GM21717 (cell line): ENCODE measurements at regions not wholly inside any gene's neighbourhood (a gene's known extent, or its start where the extent isn't known, plus 50 kb on each side); places are given as distances from the start of the nearest gene placed in this dataset.

Source experiments
- ATAC-seq: cut with Tn5 transposase; IDR thresholded peaks from one replicate; pipeline ENCODE4 v1.9.1; 2021; ENCODE audit warnings: mild to moderate bottlenecking, moderate library complexity; ENCODE audit not compliant: unreplicated experiment

GRCh38 chr3:195003893-195004289 lies 267.1 kb downstream of the XXYLT1 start:
- ATAC-seq, result no peak

GRCh38 chr3:195004512-195005250 lies 266.3 kb downstream of the XXYLT1 start:
- ATAC-seq, result no peak

GRCh38 chr3:195005251-195005620 lies 265.7 kb downstream of the XXYLT1 start:
- no peak for ATAC-seq

DNA sequence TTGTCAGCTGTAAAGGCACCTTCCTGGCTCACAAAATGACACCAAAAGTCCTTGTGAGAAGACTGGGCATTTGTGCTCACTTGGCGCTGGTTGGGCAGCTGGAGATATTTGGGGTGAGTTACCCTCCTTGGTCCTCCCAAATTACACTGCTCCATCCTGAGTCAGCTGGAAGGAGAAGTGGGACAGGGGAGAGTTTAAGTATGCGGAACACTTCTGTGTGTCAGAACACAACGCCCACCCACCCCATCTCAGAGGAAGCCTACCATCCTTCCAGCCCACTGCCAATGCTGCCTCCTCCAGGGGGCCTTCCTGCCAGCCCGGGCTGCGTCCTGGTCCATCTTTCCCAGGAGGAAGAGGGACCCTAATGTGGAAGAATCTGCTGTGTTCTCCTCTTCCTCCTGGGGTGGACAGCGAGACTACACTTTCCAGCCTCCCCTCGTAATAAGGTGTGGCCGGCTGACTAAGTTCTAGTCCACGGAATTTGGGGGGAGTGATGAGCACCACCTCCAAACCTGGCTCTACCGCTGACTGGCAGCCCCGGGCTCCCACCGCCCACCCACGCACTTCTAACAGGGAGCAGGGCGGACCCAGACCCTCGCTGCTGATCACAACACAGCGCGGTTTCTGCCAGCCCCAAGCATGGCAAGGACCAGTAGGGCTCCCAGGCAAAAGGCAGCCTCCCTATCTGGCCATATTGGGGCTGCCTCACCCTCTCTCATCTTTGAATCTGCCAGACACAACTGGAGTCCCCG lies 265.0 kb downstream of the XXYLT1 start:
- ATAC-seq, result no peak

DNA sequence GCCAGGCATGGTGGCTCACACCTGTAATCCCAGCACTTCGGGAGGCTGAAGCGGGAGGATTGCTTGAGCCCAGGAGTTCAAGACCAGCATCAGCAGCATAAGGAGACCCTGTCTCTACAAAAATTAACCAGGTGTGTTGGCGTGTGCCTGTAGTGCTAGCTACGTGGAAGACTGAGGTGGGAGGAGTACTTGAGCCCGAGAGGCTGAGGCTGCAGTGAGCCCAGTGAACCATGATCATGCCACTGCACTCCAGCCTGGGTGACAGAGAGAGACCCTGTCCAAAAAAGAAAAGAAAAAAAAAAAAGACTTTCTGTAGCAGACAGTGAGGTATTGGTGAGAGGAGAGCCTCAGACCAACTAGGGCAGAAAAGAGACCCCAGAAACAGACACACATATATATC lies 263.8 kb downstream of the XXYLT1 start:
- ATAC-seq, result no peak

- no peak for ATAC-seq
Measured at GRCh38 chr3:195007766-195008165, 263.2 kb downstream of the XXYLT1 start.

GRCh38 chr3:195008816-195009215 lies 262.1 kb downstream of the XXYLT1 start:
- no peak for ATAC-seq

DNA sequence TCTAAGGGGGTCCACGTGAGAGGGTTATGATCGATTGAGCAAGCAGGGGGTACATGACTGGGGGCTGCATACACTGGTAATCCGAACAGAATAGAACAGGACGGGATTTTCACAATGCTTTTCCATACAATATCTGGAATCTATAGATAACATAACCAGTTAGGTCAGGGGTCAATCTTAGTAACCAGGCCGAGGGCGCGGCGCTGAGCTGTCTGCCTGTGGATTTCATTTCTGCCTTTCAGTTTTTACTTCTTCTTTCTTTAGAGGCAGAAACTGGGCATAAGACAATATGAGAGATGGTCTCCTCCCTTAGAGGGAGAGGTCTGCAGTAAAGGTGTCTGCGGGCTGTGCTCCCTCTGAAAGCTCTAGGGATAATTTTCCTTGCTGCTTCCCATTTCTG lies 261.3 kb downstream of the XXYLT1 start:
- no peak for ATAC-seq

DNA sequence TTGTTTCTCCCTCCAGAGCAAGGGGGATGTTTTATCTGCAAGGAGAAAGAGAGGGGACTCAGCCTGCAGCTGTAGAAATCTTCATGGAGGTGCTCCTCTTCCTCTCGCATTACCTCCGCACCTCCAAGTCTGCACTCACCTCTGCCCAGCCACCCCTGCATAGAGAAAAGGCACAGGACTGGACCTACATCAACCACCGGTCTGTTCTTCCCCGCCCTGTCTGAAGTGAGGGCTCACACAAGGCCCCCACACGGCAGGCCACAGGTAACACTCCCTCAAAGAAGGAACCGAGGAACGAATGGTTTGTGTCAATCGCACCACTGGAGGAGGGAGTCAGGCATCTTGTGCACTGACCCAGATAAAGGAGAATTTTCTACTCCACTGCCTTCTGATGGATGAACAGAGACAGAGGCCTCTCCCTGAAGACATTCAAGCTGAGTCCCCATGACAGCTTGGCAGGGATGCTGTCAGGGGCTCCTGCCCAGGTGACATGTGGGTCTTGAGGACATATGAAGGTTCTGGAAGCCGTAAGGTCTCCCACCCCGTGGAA lies 260.3 kb downstream of the XXYLT1 start:
- no peak for ATAC-seq

DNA sequence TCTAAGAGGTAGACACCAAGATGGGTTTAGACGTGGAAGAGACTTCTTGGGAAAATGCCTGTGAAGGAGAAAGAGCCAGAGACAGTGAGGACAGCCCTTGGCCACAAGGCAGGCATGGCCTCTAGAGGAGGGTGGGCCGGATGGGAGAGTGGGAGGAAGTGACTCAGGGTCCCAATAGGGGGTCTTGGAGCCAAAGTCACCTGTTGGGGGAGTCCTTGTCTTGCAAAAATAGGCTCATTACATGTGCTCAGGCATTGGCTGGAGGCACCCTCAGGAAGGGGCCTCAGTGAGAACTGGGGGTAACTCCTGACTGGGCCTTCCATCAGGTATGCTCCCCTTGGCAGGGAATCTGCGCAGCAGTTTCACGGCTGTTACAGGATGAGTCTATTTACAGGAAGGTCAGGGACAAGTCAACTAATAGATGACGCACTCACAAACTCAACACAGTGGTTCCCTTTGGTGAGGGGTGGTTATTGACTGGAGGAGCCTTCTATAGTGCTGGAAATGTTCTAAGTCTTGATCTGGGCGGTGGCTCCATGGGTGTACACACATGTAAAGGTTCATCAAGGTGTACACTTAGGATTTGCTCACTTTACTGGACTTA lies 259.6 kb downstream of the XXYLT1 start:
- no peak for ATAC-seq

DNA sequence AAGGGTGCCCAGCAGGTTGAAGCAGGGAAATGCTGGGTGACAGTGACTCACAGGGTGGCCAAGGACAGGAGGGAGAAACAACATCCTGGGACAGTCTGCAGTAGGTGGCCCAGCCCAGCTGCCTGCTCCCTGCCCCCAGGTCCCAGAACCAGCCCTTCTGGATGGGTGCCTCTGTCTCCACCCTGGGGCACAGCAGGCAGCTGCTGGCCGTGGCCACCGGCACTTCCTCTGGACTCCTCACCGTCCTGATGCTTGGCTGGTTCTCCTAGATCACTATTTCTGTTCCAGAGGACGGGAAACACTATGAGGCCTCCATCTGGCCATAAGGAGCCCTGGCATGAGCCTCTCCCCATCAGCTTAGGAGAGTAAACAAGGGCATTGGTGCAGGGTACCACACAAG lies 258.9 kb downstream of the XXYLT1 start:
- ATAC-seq, result no peak

- no peak for ATAC-seq
Measured at GRCh38 chr3:195012571-195012970, 258.4 kb downstream of the XXYLT1 start.

DNA sequence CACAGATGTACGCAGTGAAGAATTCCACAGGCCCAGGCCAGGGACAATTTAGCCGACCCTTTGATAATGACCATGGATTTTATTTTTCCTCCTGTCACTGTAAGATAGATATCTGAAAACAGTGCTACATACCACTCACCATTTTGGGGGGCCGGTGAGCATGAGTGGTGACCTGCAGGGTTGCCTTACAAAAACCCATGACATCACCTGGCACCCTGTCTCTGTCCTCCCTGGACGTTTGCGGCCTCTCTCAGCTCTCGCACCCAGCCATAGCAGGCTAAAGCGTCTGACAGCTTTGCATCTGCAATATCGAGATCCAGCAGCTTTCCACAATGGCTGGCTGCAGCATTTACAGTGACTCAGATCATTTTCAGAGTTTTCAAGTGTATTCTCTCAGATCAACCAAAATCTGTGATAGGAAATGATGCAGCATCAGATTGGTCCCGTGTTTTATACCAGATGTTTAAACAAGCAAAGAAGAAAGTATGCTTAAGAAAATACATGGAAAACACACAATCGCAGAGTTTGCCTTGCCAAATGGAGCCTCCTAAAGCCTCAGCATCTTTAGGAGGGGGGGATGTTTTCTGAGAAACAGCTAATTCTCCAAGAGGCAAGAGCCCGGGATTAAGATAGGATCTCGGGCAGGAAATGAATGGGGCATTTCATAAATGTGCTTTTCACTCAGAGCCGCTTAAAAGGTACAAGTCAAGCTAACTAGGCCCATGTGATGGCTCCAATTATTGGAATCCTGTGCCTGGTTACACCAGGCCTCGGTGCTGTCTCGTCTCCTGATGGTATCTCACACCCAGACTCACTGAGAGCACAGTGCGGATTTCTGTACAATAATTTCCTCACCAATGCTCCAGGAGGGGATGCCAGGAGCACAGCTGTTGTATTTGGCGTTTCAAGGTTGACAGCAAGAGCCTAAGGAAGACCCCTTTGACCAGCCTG lies 257.3 kb downstream of the XXYLT1 start:
- no peak for ATAC-seq

DNA sequence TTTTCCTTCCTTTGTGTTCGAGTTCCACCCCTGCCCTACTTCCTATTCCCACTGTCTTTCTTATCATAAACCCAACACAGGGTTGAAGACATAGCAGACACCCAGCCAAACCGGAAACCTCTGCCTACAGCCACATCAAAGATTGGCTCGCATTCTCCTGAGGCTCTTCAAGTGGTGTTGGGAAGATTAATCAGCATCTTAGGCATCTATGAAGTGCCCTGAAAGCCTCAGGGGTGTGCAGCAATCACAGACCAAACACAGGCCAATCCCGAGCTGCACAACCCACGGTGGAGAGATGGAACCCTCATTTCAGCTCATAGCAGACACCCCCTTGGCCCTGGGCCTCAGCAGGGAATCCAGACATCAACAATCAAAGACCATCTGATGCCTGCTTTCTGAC lies 255.9 kb downstream of the XXYLT1 start:
- no peak for ATAC-seq

DNA sequence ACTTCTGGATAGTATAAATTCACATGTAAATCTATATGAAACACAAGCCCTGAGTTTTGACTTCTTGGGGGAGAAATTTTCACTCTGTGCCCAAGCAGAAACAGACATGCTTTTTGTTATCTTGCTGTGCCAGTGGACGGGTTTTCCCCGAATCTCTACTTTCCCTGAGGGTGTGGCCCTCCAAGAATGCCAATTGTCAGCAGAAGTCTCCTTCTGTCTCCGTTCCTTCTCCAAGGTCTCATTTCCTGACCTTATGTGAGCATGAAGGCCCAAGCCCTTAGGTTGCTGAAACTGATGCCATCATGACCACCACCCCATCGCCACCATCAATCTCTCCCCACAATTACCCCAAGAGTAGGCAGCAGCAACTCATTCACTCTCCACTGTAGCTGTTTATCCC lies 253.8 kb downstream of the XXYLT1 start:
- ATAC-seq, result no peak
